DMS114 treated with DMSO at 0.1 percent for 48 hours (cell line): ENCODE measurements at regions not wholly inside any gene's neighbourhood (a gene's known extent, or its start where the extent isn't known, plus 50 kb on each side); places are given as distances from the start of the nearest gene placed in this dataset.

Experiments
- DNase-seq: peaks from one replicate; lab custom pipeline; 2025; ENCODE audit not compliant: unreplicated experiment; lab: John Stamatoyannopoulos, UW

- DNase-seq: no peak
Observed at GRCh38 chr20:60354024-60354580, 395.9 kb downstream of the CDH26 start.

DNA sequence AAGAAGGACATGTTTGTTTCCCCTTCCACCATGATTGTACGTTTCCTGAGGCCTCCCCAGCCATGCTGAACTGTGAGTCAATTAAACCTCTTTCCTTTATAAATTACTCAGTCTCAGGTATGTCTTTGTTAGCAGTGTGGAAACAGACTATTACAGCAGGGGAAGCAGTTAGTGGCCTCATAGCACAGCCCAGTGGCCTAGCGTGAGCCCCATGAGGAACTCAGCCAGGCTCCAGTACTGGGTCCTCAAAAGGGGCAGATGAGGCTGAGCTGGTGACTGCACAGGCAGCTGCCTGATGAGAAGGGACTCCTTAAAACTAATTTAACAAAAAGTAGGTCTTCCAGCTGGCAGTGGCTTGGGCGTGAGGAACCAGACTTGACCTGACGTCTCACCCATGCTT, 399.9 kb downstream of the CDH26 start:
- no peak for DNase-seq

GRCh38 chr20:60359010-60359409, 400.8 kb downstream of the CDH26 start:
- DNase-seq: no peak

DNA sequence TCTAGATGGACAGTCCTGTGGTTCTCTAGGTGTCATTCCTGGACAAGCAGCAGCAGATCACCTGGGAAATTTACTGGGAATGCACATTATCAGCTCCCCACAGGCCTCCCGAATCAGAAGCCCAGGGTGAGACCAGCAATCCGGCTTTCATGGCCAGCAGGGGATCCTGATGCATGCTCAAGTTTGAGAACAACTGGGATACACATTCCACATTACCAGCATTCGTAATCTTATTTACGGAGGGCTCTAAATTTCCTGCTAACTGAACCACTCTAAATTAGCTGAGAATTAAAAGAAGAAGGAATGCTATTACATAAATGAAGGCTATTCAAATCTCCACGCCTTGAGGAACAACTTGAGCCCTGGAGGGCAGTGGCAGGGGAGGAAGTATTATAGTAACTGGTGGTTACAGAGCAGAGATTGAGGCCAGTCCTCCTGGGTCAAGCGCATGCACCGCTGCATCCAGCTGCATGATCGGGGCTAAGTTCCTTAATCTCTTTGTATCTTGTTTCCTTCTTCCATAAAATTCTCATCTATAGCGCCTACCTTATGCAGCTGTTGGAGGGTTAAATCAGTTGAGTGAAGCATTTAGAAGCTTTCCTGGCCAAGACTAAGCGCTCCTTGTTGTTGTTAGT, 403.7 kb downstream of the CDH26 start:
- DNase-seq: no peak

- no peak for DNase-seq
Observed at GRCh38 chr20:60362531-60362930, 404.3 kb downstream of the CDH26 start.

- DNase-seq: no peak
Observed at GRCh38 chr20:60363698-60364097, 405.5 kb downstream of the CDH26 start.

DNA sequence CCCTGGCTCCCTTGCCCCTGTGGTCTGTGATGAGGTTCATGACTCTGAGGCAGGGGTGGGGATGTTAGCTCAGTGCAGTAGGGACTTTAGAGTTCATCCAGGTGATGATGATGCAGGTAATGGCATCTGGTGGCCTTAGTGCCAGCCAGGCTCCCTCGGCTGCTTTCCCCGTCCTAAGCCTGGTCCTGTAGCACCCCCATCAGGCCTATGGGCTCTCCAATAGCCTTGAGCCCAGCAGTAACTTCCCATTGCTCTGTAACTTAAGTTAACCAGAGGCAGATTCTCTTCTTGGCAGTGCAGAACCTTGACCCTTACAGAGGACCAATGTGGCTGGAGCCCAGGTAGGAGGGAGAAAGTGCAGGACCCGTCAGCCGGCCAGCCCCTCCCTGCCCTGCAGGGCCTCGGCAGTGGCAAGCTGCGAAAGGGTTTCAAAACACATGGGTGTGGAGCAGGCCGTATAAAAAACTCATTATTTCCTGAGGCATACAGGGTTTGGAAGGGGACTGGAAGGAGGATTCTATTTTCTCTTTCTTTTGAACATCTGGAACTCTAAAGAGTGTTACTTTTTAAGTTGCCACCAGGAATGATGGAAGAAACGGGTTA, 406.9 kb downstream of the CDH26 start:
- no peak for DNase-seq

DNA sequence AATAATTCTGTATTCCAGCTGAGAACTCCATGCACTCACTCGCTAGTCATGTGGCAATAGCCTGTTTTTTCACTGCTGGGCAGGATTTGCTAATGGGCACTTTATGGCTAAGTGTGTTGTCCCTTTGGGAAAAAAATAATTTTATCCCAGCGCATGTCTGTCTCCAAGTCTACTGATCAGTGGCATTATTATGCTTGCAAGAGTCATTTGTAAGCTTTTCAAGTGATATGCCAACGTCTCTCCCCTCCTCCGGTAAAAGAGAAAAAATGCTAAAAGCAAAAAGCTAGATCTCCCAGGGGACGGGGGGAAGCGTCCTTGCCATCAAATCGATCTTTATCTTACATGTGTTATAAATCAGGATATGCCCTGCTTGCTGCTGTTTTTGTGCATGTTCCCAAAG, 407.7 kb downstream of the CDH26 start:
- DNase-seq: no peak

DNA sequence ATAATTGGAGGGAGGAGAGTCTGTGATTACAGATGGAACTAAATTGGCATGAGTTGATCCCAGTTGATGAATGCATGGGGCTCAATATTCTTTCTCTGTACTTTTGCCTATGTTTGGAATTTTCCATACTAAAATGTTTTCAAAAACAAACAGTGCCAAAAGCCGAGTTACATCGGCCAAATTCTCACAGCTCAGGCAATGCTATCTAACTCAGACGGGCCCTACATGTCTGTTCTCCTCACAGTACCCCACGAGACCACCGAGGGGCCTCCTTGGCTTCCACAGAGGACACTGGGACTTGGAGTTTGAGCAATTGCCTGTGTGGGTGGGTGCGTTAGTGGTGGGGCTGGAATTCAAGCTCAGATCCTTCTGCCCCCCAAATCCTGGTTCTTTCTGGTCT, 413.2 kb downstream of the CDH26 start:
- no peak for DNase-seq

GRCh38 chr20:60372275-60372674, 414.1 kb downstream of the CDH26 start:
- no peak for DNase-seq

GRCh38 chr20:60372822-60373221, 414.6 kb downstream of the CDH26 start:
- DNase-seq: no peak

- DNase-seq: no peak
Observed at GRCh38 chr20:60378620-60379019, 420.4 kb downstream of the CDH26 start.

GRCh38 chr20:60381643-60382400, 423.6 kb downstream of the CDH26 start:
- DNase-seq: no peak

DNA sequence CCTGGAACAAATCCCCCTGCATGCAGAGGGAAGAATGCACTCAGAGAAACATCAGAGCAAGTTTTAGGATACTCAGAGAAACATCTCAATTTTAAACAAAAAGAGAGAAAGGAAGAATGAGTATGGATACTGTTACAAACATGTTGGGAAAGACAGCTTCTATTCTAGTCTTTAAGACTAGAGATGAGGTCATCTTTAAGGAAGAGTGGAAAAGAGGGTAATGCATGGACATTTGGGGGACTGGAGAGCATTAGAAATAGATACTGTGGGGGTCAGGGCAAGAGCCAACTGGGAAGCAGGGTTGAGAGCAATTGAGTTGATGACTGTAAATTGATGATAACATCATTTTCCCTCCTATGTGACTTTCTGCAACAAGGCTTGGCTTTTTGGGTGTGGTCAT, 431.2 kb downstream of the CDH26 start:
- DNase-seq: no peak

DNA sequence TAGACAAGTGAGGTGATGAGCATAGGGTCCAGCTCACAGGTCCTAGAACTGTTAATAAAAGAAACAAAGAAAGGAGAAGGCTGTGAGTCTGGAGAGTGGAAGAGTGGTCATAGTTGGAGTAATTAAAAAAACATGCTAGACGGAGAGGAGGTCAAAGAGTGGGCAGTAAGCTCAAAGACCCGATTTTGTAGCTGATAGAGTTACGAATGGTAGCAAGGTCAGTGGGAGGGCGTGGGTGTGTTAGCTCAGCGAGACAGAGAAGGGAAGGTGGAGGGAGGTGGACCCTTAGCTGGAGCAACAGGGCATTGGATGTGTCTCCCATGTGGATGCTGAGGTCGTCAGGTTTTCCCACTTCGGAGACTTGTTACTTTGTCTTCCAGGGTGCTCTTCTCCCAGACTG, 431.7 kb downstream of the CDH26 start:
- DNase-seq: no peak

DNA sequence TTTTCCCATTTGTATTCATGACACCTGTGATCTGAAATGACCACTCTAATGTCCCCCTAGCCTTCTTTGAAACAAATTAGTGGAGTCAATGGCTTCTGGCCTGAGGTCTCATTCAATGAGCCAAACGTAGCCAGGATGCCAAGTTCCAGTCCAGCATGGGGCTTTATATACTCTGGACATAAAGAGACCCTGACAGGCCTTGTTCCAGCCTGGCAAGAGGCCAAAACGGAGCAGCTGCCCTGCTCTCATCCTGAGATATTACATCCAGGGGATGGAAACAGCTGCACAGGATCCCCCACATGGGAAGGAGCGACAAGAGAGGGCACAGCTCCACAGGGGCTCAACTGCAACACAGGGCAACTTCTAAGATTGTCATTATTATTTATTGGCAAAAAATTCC, 437.8 kb downstream of the CDH26 start:
- DNase-seq: no peak

DNA sequence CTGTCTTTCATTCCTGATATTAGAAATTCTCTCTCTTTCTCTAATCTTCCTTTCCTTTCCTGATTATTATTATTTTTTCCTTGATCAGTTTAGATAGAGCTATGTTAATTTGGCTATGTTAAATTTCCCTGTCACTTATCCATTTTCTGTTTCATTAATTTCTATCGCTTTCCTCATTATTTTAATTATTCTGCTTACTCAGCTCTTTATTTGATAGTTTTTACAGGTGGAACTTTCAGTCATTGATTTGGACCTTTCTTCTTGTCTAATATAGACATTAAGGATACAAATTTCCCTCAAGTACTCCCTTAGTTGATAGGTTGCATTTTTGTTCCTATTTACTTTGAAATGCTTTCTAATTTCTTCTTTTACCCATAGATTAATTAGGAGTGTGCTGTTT, 442.3 kb downstream of the CDH26 start:
- no peak for DNase-seq

GRCh38 chr20:60402189-60403058, 444.2 kb downstream of the CDH26 start:
- no peak for DNase-seq

GRCh38 chr20:60403105-60403741, 445.0 kb downstream of the CDH26 start:
- DNase-seq: no peak

DNA sequence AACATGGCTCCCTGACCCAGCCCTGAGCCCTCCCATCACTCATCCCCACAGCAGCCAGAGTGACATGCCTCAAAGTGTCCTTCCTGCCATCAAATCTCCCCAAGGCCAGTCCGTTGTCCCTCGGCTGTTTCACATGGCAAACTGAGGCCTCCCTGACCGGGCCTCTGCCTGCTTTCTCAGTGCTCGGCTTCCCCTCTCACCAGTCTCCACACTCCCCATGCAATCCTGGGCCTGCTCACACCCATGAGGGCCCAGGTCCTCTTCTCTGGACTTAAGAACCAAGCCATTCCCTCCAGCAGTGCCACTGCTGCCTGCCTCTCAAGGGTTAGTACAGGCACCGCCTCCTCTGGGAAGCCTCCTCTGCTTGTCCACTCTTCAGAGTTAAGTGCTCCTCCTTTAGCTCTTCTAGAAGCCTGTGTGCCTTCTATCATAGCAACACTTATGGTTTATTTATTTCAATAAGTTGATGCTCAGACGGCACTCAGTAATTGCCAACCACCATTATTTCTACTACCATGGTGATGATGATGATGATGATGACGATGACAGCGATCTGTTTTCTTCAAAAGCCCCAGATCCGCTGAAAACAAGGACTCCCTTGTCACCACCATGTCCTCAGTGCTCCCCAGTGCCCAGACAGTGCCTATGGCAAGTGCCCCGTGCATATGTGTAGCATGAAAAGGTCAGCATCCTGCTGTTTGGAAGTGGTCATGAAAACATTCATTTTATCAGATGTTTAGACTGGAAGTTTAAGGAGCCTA, 449.0 kb downstream of the CDH26 start:
- DNase-seq: no peak
